ENCODE measurements at regions not wholly inside any gene's neighbourhood (a gene's known extent, or its start where the extent isn't known, plus 50 kb on each side); places are given as distances from the start of the nearest gene placed in this dataset.
A peak's percentile ranks its signal among the peaks of the same experiment; 100 is the strongest.

- Histone ChIP-seq H2AK5ac (ENCODE audit: low read depth, low read length) (no peak overlapping the region), H2BK12ac (ENCODE audit: low read length) (no peak overlapping the region), H3K14ac (ENCODE audit: low read length) (no peak overlapping the region), H3K27ac (replicated peaks; ENCODE audit: low read length) (no peak overlapping the region), H2AFZ (ENCODE audit: low read length) (no peak overlapping the region), H3K4ac (ENCODE audit: low read length) (no peak overlapping the region), H3K36me3 (replicated peaks in 1 of 2; ENCODE audit: control insufficient read depth in 2 of 2, insufficient read depth in 2 of 2, low read length in 2 of 2) (no peaks in the 10 kb centered on the region), H3K4me2 (ENCODE audit: insufficient read depth, low read length, poor library complexity, severe bottlenecking) (no peak overlapping the region), H2BK120ac (ENCODE audit: low read depth, low read length) (no peak overlapping the region), H3K27me3 (ENCODE audit: control insufficient read depth in 3 of 3, insufficient read depth in 3 of 3, low read depth in 1 of 3, low read length in 3 of 3) (no peaks in the 10 kb centered on the region), H3K4me3 (ENCODE audit: low read length in 2 of 2) (no peak overlapping the region), H3K18ac (ENCODE audit: low read length) (no peak overlapping the region), H3K23ac (ENCODE audit: low read depth, low read length, poor library complexity) (no peak overlapping the region), H3K9ac (ENCODE audit: low read depth, low read length, poor library complexity) (no peak overlapping the region), H4K91ac (ENCODE audit: low read depth, low read length, poor library complexity) (no peak overlapping the region), H3K9me3 (replicated peaks in 1 of 2; ENCODE audit: control insufficient read depth in 2 of 2, insufficient read depth in 1 of 2, low read depth in 1 of 2, low read length in 2 of 2) (no peaks in the 10 kb centered on the region), H2BK5ac (ENCODE audit: low read length) (no peak overlapping the region), H2BK15ac (ENCODE audit: low read length) (no peak overlapping the region), H4K8ac (ENCODE audit: low read depth, low read length) (no peak overlapping the region), H3K79me1 (ENCODE audit: low read depth, low read length) (no peaks in the 10 kb centered on the region), H3K4me1 (ENCODE audit: control insufficient read depth in 2 of 2, insufficient read depth in 1 of 2, low read depth in 1 of 2, low read length in 2 of 2) (no peaks in the 10 kb centered on the region)
- DNase-seq (ENCODE audit: low spot score) = no peak
- no CpG with 5 or more reads among the region's 2 CpGs for WGBS, 2 donors (ENCODE audit: extremely low coverage in 2 of 2, insufficient read length in 2 of 2, insufficient replicate concordance in 1 of 2)
These were observed 77.4 kb upstream of the USP47 start for GRCh38 chr11:11764423-11764803.

GRCh38 chr11:11763796-11764422, 77.9 kb upstream of the USP47 start:
- Histone ChIP-seq H2AFZ (ENCODE audit: low read length) (no peak overlapping the region), H3K27ac (replicated peaks; ENCODE audit: low read length) (no peak overlapping the region), H4K91ac (ENCODE audit: low read depth, low read length, poor library complexity) (no peak overlapping the region), H4K8ac (ENCODE audit: low read depth, low read length) (no peak overlapping the region), H3K79me1 (ENCODE audit: low read depth, low read length) (no peaks in the 10 kb centered on the region), H3K23ac (ENCODE audit: low read depth, low read length, poor library complexity) (no peak overlapping the region), H3K14ac (ENCODE audit: low read length) (no peak overlapping the region), H3K4me3 (ENCODE audit: low read length in 2 of 2) (no peak overlapping the region), H2AK5ac (ENCODE audit: low read depth, low read length) (no peak overlapping the region), H3K18ac (ENCODE audit: low read length) (no peak overlapping the region), H3K9me3 (replicated peaks in 1 of 2; ENCODE audit: control insufficient read depth in 2 of 2, insufficient read depth in 1 of 2, low read depth in 1 of 2, low read length in 2 of 2) (no peaks in the 10 kb centered on the region), H3K27me3 (ENCODE audit: control insufficient read depth in 3 of 3, insufficient read depth in 3 of 3, low read depth in 1 of 3, low read length in 3 of 3) (no peaks in the 10 kb centered on the region), H2BK5ac (ENCODE audit: low read length) (no peak overlapping the region), H2BK12ac (ENCODE audit: low read length) (no peak overlapping the region), H3K36me3 (replicated peaks in 1 of 2; ENCODE audit: control insufficient read depth in 2 of 2, insufficient read depth in 2 of 2, low read length in 2 of 2) (no peaks in the 10 kb centered on the region), H2BK120ac (ENCODE audit: low read depth, low read length) (no peak overlapping the region), H3K4me1 (ENCODE audit: control insufficient read depth in 2 of 2, insufficient read depth in 1 of 2, low read depth in 1 of 2, low read length in 2 of 2) (no peaks in the 10 kb centered on the region), H3K9ac (ENCODE audit: low read depth, low read length, poor library complexity) (no peak overlapping the region), H3K4me2 (ENCODE audit: insufficient read depth, low read length, poor library complexity, severe bottlenecking) (no peak overlapping the region), H3K4ac (ENCODE audit: low read length) (no peak overlapping the region), H2BK15ac (ENCODE audit: low read length) (no peak overlapping the region)
- DNase-seq (ENCODE audit: low spot score) = no peak
- WGBS, 2 donors (ENCODE audit: extremely low coverage in 2 of 2, insufficient read length in 2 of 2, insufficient replicate concordance in 1 of 2) = no CpG with 5 or more reads among the region's 4 CpGs

GRCh38 chr11:11760838-11761237, 80.9 kb upstream of the USP47 start:
- no CpG with 5 or more reads among the region's 2 CpGs for WGBS, 2 donors (ENCODE audit: extremely low coverage in 2 of 2, insufficient read length in 2 of 2, insufficient replicate concordance in 1 of 2)

GRCh38 chr11:11758603-11759196, 83.1 kb upstream of the USP47 start:
- no peak overlapping the region for H3K27ac ChIP-seq (replicated peaks; ENCODE audit: low read length)
- no peaks in the 10 kb centered on the region for H3K36me3 ChIP-seq (replicated peaks in 1 of 2; ENCODE audit: control insufficient read depth in 2 of 2, insufficient read depth in 2 of 2, low read length in 2 of 2)
- H3K4me3 ChIP-seq (ENCODE audit: low read length in 2 of 2) = no peak overlapping the region
- H2BK12ac ChIP-seq (ENCODE audit: low read length) = no peak overlapping the region
- no peak overlapping the region for H3K4ac ChIP-seq (ENCODE audit: low read length)
- no peak overlapping the region for H2BK120ac ChIP-seq (ENCODE audit: low read depth, low read length)
- no peak for DNase-seq (ENCODE audit: low spot score)
- H4K91ac ChIP-seq (ENCODE audit: low read depth, low read length, poor library complexity) = no peak overlapping the region
- H3K79me1 ChIP-seq (ENCODE audit: low read depth, low read length) = no peaks in the 10 kb centered on the region
- H2BK15ac ChIP-seq (ENCODE audit: low read length) = peak overlapping the region; percentile 15
- no peak overlapping the region for H2BK5ac ChIP-seq (ENCODE audit: low read length)
- H4K8ac ChIP-seq (ENCODE audit: low read depth, low read length) = no peak overlapping the region
- no peak overlapping the region for H3K9ac ChIP-seq (ENCODE audit: low read depth, low read length, poor library complexity)
- H3K27me3 ChIP-seq (ENCODE audit: control insufficient read depth in 3 of 3, insufficient read depth in 3 of 3, low read depth in 1 of 3, low read length in 3 of 3) = no peaks in the 10 kb centered on the region
- H3K9me3 ChIP-seq (replicated peaks in 1 of 2; ENCODE audit: control insufficient read depth in 2 of 2, insufficient read depth in 1 of 2, low read depth in 1 of 2, low read length in 2 of 2) = peaks cover 0 to 2% of the 10 kb centered on the region in 2 donors
- WGBS, 2 donors (ENCODE audit: extremely low coverage in 2 of 2, insufficient read length in 2 of 2, insufficient replicate concordance in 1 of 2) = no CpG with 5 or more reads among the region's 8 CpGs
- no peaks in the 10 kb centered on the region for H3K4me1 ChIP-seq (ENCODE audit: control insufficient read depth in 2 of 2, insufficient read depth in 1 of 2, low read depth in 1 of 2, low read length in 2 of 2)
- no peak overlapping the region for H3K4me2 ChIP-seq (ENCODE audit: insufficient read depth, low read length, poor library complexity, severe bottlenecking)
- H3K14ac ChIP-seq (ENCODE audit: low read length) = no peak overlapping the region
- H2AFZ ChIP-seq (ENCODE audit: low read length) = no peak overlapping the region
- peak overlapping the region; percentile 23 for H3K18ac ChIP-seq (ENCODE audit: low read length)
- no peak overlapping the region for H3K23ac ChIP-seq (ENCODE audit: low read depth, low read length, poor library complexity)
- no peak overlapping the region for H2AK5ac ChIP-seq (ENCODE audit: low read depth, low read length)

More at GRCh38 chr11:11760838-11761237, 80.9 kb upstream of the USP47 start:
- H3K9ac ChIP-seq (ENCODE audit: low read depth, low read length, poor library complexity) = no peak overlapping the region
- no peak overlapping the region for H3K4me3 ChIP-seq (ENCODE audit: low read length in 2 of 2)
- H3K27ac ChIP-seq (replicated peaks; ENCODE audit: low read length) = no peak overlapping the region
- H4K91ac ChIP-seq (ENCODE audit: low read depth, low read length, poor library complexity) = no peak overlapping the region
- no peaks in the 10 kb centered on the region for H3K36me3 ChIP-seq (replicated peaks in 1 of 2; ENCODE audit: control insufficient read depth in 2 of 2, insufficient read depth in 2 of 2, low read length in 2 of 2)
- H3K27me3 ChIP-seq (ENCODE audit: control insufficient read depth in 3 of 3, insufficient read depth in 3 of 3, low read depth in 1 of 3, low read length in 3 of 3) = no peaks in the 10 kb centered on the region
- H3K79me1 ChIP-seq (ENCODE audit: low read depth, low read length) = no peaks in the 10 kb centered on the region
- no peak overlapping the region for H3K4ac ChIP-seq (ENCODE audit: low read length)
- H3K4me2 ChIP-seq (ENCODE audit: insufficient read depth, low read length, poor library complexity, severe bottlenecking) = no peak overlapping the region
- H3K23ac ChIP-seq (ENCODE audit: low read depth, low read length, poor library complexity) = no peak overlapping the region
- H2BK12ac ChIP-seq (ENCODE audit: low read length) = no peak overlapping the region
- no peak overlapping the region for H3K18ac ChIP-seq (ENCODE audit: low read length)
- no peak overlapping the region for H2AK5ac ChIP-seq (ENCODE audit: low read depth, low read length)
- H2AFZ ChIP-seq (ENCODE audit: low read length) = no peak overlapping the region
- no peaks in the 10 kb centered on the region for H3K9me3 ChIP-seq (replicated peaks in 1 of 2; ENCODE audit: control insufficient read depth in 2 of 2, insufficient read depth in 1 of 2, low read depth in 1 of 2, low read length in 2 of 2)
- no peak overlapping the region for H2BK120ac ChIP-seq (ENCODE audit: low read depth, low read length)
- H2BK15ac ChIP-seq (ENCODE audit: low read length) = no peak overlapping the region
- H4K8ac ChIP-seq (ENCODE audit: low read depth, low read length) = no peak overlapping the region
- H3K4me1 ChIP-seq (ENCODE audit: control insufficient read depth in 2 of 2, insufficient read depth in 1 of 2, low read depth in 1 of 2, low read length in 2 of 2) = no peaks in the 10 kb centered on the region
- DNase-seq (ENCODE audit: low spot score) = no peak
- H2BK5ac ChIP-seq (ENCODE audit: low read length) = no peak overlapping the region
- H3K14ac ChIP-seq (ENCODE audit: low read length) = no peak overlapping the region
